ENCODE measurements at regions not wholly inside any gene's neighbourhood (a gene's known extent, or its start where the extent isn't known, plus 50 kb on each side); places are given as distances from the start of the nearest gene placed in this dataset.

DNA sequence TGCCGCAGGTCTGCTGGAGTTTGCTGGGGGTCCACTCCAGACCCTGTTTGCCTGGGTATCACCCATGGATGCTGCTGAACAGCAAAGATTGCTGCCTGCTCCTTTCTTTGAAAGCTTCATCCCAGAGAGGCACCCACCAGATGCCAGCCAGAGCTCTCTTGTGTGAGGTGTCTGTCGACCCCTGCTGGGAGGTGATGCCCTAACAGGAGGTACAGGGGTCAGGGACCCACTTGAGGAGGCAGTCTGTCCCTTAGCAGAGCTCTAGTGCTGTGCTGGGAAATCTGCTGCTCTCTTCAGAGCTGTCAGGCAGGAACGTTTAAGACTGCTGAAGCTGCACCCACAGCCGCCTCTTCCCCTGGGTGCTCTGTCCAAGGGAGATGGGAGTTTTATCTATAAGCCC is 162.7 kb downstream of the NAF1 start:
- Histone ChIP-seq H3K4me1 (ENCODE audit: insufficient read depth, low read length, poor library complexity, severe bottlenecking) (no peaks in the 10 kb centered on the region), H3K4me3 (ENCODE audit: low read depth, low read length, poor library complexity, severe bottlenecking) (no peak overlapping the region), H3K9me2 (ENCODE audit: insufficient read depth, low read length) (no peaks in the 10 kb centered on the region), H3K27ac (ENCODE audit: low read depth, low read length, poor library complexity, severe bottlenecking) (no peak overlapping the region), H2AFZ (ENCODE audit: low read length) (no peak overlapping the region), H3K4me2 (ENCODE audit: low read length) (no peak overlapping the region), H3K9me3 (ENCODE audit: low read length) (no peaks in the 10 kb centered on the region), H3K79me2 (ENCODE audit: insufficient read depth, low read depth, low read length) (no peaks in the 10 kb centered on the region), H4K20me1 (ENCODE audit: insufficient read depth, low read length) (no peaks in the 10 kb centered on the region), H3K36me3 (ENCODE audit: insufficient read depth, low read length) (no peaks in the 10 kb centered on the region)
- intact Hi-C loops (cut with micrococcal nuclease; ENCODE audit: unreplicated experiment) = no loop called here
- ChIA-PET POLR2A (interaction anchor here (0.7 kb wide), 1 partner anchor 497 kb away, joined by 3 read pairs; no protein-coding TSS in a partner anchor), CTCF (ENCODE audit: unreplicated experiment) (interaction anchor here (0.9 kb wide), 1 partner anchor 10 kb away, joined by 3 read pairs; no protein-coding TSS in a partner anchor)
- no TSS peak for BruUV-seq (replicated peaks)
- DNase-seq (ENCODE audit: low spot score) = no peak
- TF ChIP-seq, protein P1, sequence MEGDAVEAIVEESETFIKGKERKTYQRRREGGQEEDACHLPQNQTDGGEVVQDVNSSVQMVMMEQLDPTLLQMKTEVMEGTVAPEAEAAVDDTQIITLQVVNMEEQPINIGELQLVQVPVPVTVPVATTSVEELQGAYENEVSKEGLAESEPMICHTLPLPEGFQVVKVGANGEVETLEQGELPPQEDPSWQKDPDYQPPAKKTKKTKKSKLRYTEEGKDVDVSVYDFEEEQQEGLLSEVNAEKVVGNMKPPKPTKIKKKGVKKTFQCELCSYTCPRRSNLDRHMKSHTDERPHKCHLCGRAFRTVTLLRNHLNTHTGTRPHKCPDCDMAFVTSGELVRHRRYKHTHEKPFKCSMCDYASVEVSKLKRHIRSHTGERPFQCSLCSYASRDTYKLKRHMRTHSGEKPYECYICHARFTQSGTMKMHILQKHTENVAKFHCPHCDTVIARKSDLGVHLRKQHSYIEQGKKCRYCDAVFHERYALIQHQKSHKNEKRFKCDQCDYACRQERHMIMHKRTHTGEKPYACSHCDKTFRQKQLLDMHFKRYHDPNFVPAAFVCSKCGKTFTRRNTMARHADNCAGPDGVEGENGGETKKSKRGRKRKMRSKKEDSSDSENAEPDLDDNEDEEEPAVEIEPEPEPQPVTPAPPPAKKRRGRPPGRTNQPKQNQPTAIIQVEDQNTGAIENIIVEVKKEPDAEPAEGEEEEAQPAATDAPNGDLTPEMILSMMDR (conservative IDR thresholded peaks at IDR 0.05; ENCODE audit: low read length) = no peak

DNA sequence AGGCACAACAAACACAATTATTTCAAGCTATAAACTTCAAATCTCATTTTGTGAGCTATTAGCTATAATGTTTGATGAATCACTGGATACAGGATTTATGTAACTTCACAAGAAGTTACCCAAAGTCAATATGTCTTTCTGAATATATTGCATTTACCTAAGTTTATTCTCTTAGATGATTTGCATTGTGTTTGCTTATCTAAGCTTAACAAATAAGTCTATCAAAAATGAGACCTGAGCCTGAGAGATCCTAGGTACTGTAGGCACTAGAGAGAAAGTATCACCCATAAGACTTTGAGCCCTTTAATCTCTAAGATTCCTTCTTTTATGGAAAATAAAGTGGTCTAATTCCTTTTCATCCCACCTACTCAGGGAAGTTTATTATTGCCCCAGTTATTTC is 178.2 kb downstream of the NAF1 start:
- Histone ChIP-seq H3K4me2 (ENCODE audit: low read length) (no peak overlapping the region), H3K4me1 (ENCODE audit: insufficient read depth, low read length, poor library complexity, severe bottlenecking) (no peaks in the 10 kb centered on the region), H3K9me3 (ENCODE audit: low read length) (no peaks in the 10 kb centered on the region), H4K20me1 (ENCODE audit: insufficient read depth, low read length) (no peaks in the 10 kb centered on the region), H3K79me2 (ENCODE audit: insufficient read depth, low read depth, low read length) (no peaks in the 10 kb centered on the region), H3K4me3 (ENCODE audit: low read depth, low read length, poor library complexity, severe bottlenecking) (no peak overlapping the region), H3K9me2 (ENCODE audit: insufficient read depth, low read length) (no peaks in the 10 kb centered on the region), H3K27ac (ENCODE audit: low read depth, low read length, poor library complexity, severe bottlenecking) (no peak overlapping the region), H2AFZ (ENCODE audit: low read length) (no peak overlapping the region), H3K36me3 (ENCODE audit: insufficient read depth, low read length) (no peaks in the 10 kb centered on the region)
- ChIA-PET POLR2A (interaction anchor here (0.6 to 0.9 kb wide), 5 partner anchors 23 to 505 kb away, joined by 3 to 4 read pairs (median 3); no protein-coding TSS in a partner anchor), CTCF (ENCODE audit: unreplicated experiment) (no interaction called here)
- no TSS peak for BruUV-seq (replicated peaks)
- no peak for TF ChIP-seq EZH2phosphoT487 (IDR thresholded peaks at IDR 0.05; ENCODE audit: borderline replicate concordance, low read depth, low read length)
- TF ChIP-seq, protein P1 (conservative IDR thresholded peaks at IDR 0.05; ENCODE audit: low read length) = no peak
- no peak for DNase-seq (ENCODE audit: low spot score)
- intact Hi-C loops (cut with micrococcal nuclease; ENCODE audit: unreplicated experiment) = no loop called here

DNA sequence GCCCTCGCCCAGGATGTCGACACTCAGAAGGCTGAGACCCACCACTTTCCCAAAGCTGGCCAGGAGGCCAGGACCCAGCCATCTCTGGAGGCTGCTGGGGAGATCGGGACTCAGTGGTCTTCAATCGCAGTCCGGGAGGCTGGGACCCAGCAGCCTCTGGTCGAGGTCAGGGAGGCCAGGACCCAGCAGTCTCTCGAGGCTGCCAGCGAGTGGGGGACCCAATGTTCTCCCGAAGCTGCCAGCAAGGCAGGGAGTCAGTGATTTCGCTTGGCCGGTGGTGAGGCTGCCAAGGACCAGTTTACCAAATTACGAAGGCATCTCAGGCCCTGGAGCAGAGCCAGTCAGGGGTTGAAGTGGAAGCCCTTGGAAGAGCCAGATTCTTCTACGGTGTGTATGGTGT is 181.6 kb downstream of the NAF1 start:
- DNase-seq (ENCODE audit: low spot score) = no peak
- no peak overlapping the region for H2AFZ ChIP-seq (ENCODE audit: low read length)
- no peaks in the 10 kb centered on the region for H3K9me3 ChIP-seq (ENCODE audit: low read length)
- H3K36me3 ChIP-seq (ENCODE audit: insufficient read depth, low read length) = no peaks in the 10 kb centered on the region
- ChIA-PET POLR2A (no interaction called here), CTCF (ENCODE audit: unreplicated experiment) (no interaction called here)
- H4K20me1 ChIP-seq (ENCODE audit: insufficient read depth, low read length) = no peaks in the 10 kb centered on the region
- intact Hi-C loops (cut with micrococcal nuclease; ENCODE audit: unreplicated experiment) = no loop called here
- no peaks in the 10 kb centered on the region for H3K79me2 ChIP-seq (ENCODE audit: insufficient read depth, low read depth, low read length)
- no peak for TF ChIP-seq EZH2phosphoT487 (IDR thresholded peaks at IDR 0.05; ENCODE audit: borderline replicate concordance, low read depth, low read length)
- TF ChIP-seq, protein P1 (conservative IDR thresholded peaks at IDR 0.05; ENCODE audit: low read length) = no peak
- no peak overlapping the region for H3K4me2 ChIP-seq (ENCODE audit: low read length)
- H3K27ac ChIP-seq (ENCODE audit: low read depth, low read length, poor library complexity, severe bottlenecking) = no peak overlapping the region
- H3K9me2 ChIP-seq (ENCODE audit: insufficient read depth, low read length) = no peaks in the 10 kb centered on the region
- H3K4me1 ChIP-seq (ENCODE audit: insufficient read depth, low read length, poor library complexity, severe bottlenecking) = no peaks in the 10 kb centered on the region
- BruUV-seq (replicated peaks) = no TSS peak
- no peak overlapping the region for H3K4me3 ChIP-seq (ENCODE audit: low read depth, low read length, poor library complexity, severe bottlenecking)
